ENCODE measurements at regions not wholly inside any gene's neighbourhood (a gene's known extent, or its start where the extent isn't known, plus 50 kb on each side); places are given as distances from the start of the nearest gene placed in this dataset.

- no peak for DNase-seq (ENCODE audit: low spot score)
Observed at GRCh38 chr11:122177238-122177637, 61.2 kb upstream of the BLID start.

GRCh38 chr11:122176651-122177050 is 60.6 kb upstream of the BLID start:
- DNase-seq (ENCODE audit: low spot score), result no peak

GRCh38 chr11:122175306-122175705 is 59.3 kb upstream of the BLID start:
- DNase-seq (ENCODE audit: low spot score), result no peak

GRCh38 chr11:122173587-122173986 is 57.6 kb upstream of the BLID start:
- no peak for DNase-seq (ENCODE audit: low spot score)

GRCh38 chr11:122173074-122173450 is 57.0 kb upstream of the BLID start:
- no peak for DNase-seq (ENCODE audit: low spot score)

GRCh38 chr11:122172352-122173073 is 56.5 kb upstream of the BLID start:
- DNase-seq (ENCODE audit: low spot score), result no peak

GRCh38 chr11:122170815-122171475 is 54.9 kb upstream of the BLID start:
- DNase-seq (ENCODE audit: low spot score), result no peak

- no peak for DNase-seq (ENCODE audit: low spot score)
Observed at GRCh38 chr11:122168218-122168617, 52.2 kb upstream of the BLID start.

GRCh38 chr11:122167100-122167499 is 51.1 kb upstream of the BLID start:
- DNase-seq (ENCODE audit: low spot score), result no peak

- DNase-seq (ENCODE audit: low spot score), result peak; percentile 0
Observed at GRCh38 chr11:122165607-122166371, 49.8 kb upstream of the BLID start.

Small RNA genes in the stretch of these regions (small RNA-seq; reads per million reads assigned to genes)
- gene RNU4ATAC10P (0 to 0.18 reads per million in 2 experiments), gene RNU4ATAC5P (0 to 0.03 reads per million in 2 experiments), gene RNU6-592P (0 reads per million in 2 experiments)
